HG02973 (cell line): ENCODE measurements at regions not wholly inside any gene's neighbourhood (a gene's known extent, or its start where the extent isn't known, plus 50 kb on each side); places are given as distances from the start of the nearest gene placed in this dataset.
"Not testable (repeated sequence)": the region's sequence is repeated elsewhere in the genome, so short reads cannot be mapped to it uniquely, and the experiment has no call there.

Experiments
- ATAC-seq: cut with Tn5 transposase; IDR thresholded peaks from one replicate; pipeline ENCODE4 v1.9.1; 2021; ENCODE audit warnings: moderate library complexity; ENCODE audit not compliant: unreplicated experiment

DNA sequence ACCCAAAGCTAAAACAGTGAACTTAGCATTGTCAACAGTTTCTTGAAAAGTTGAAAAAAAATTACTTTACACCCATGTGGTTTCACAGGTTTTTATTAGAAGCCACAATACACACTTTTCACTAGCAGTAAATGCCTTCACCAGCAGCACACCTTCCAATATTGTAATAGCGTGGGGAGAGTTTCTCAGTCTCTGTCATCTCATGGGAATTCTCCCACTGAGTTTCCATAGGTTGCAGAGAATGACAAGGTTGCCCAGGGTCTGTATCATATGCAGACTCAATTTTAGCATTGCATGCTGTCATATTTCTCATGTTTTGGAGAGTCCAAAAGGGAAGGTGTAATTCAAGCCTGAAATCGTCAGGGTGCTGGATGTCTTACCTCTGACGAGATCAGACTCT is 486.1 kb upstream of the TENM3 start:
- no peak for ATAC-seq

GRCh38 chr4:181757910-181758660 is 485.1 kb upstream of the TENM3 start:
- ATAC-seq = no peak

DNA sequence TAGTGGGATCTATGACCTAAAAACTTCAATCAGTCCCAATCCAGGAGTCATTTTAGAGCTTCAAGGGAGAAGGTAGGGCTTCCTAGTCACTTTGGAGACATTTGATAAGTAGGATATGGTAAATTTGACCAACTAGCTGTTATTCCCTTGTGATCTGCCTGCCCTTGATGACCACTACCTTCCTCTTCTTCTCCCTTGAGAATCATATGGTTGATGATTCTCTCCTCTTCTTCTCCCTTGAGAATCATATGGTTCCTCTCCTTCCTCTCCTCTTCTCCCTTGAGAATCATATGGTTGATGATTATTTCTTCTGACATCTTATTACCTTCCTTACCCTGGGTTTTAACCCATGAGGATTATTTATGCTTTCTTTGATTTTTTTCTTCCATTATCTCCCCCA is 482.6 kb upstream of the TENM3 start:
- ATAC-seq = no peak

DNA sequence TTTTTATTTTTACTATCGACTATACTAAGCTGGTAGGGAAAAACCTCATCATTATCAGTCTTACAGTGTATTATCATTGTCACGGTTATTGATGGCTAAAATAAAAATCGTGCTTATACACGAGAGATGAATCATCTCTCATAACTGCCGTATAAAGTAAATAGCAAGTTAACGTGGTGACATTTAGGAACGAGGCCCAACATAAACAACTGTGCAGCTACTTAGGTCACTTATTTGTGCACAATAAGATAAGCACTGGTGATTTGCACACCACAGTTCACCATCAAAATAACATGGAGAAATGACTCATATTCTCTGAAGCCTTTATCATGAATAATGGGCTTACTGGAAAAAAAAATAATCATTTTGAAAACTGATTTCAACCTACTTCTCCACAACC is 482.0 kb upstream of the TENM3 start:
- no peak for ATAC-seq

DNA sequence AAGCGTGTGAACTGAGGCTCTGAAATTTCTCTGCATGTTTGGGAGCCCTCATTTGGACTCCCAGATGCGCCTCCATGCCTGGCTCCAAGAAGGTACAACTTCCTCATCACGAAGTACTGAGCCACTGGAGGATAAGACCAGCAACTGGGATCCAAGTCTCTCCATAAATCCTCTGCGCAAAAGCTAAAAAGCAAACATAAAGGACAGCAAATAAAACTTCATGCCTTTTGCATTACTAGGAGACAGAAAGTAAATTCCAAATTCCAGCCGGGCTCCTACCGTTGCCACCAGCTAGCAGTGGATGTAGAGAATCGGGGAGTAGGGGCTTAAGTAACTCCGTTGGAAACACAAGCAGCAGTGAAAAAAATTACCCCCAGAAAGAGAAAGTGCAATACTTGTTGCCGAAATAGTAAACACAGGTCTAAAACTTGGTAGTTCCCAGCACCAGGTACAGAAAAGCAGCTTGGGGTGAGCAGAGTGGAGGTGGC is 477.1 kb upstream of the TENM3 start:
- no peak for ATAC-seq

GRCh38 chr4:181770971-181771370 is 472.2 kb upstream of the TENM3 start:
- no peak for ATAC-seq

- ATAC-seq = no peak
Observed at GRCh38 chr4:181775298-181775697, 467.9 kb upstream of the TENM3 start.

DNA sequence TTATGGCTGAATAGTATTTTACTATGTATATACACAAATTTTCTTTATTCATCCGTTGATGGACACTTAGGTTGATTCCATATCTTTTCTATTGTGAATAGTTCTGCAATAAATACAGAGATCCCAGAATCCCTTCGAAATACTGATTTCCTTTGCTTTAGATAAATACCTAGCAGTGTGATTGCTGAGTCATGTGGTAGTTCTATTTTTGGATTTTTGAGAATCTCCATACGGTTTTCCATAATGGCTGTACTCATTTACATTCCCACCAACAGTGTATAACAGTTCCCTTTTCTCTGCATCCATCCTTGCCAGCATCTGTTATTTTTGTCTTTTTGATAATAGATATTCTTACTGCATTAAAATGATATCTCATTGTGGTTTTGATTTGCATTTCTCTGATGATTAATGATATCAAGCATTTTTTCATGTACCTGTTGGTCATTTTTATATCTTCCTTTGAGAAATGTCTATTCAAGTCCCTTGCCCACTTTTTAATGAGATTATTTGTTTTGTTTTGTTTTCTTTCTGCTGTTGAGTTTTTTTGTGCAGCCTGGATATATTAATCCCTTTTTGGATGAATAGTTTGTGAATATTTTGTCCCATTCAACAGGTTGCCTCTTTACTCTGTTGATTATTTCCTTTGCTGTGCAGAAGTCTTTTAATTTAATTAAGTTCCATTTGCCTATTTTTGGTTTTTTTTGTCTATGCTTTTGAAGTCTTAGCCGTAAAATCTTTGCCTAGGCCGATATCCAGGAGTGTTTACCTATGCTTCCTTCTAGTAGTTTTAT is 466.7 kb upstream of the TENM3 start:
- no peak for ATAC-seq

DNA sequence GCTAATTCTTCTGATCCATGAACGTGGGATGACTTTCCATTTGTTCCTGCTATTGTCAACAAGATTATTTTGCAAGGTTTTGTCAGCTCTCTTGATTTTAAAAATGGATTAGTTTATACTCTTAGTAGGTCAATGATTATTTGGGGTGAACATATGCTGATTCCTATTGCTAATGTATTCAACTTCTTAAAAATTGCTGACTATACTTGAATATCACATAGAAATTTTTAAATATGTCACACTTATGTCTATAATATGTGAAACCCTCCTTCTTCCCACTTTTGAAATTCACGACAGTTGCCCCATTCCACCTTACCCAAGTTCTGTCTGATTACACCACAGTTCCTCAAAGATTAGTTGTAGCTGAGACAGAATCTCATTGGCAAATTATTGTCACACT is 465.7 kb upstream of the TENM3 start:
- no peak for ATAC-seq

- ATAC-seq = no peak
Observed at GRCh38 chr4:181784881-181785280, 458.3 kb upstream of the TENM3 start.

GRCh38 chr4:181792641-181793040 is 450.6 kb upstream of the TENM3 start:
- no peak for ATAC-seq

GRCh38 chr4:181793096-181793495 is 450.1 kb upstream of the TENM3 start:
- ATAC-seq = no peak

DNA sequence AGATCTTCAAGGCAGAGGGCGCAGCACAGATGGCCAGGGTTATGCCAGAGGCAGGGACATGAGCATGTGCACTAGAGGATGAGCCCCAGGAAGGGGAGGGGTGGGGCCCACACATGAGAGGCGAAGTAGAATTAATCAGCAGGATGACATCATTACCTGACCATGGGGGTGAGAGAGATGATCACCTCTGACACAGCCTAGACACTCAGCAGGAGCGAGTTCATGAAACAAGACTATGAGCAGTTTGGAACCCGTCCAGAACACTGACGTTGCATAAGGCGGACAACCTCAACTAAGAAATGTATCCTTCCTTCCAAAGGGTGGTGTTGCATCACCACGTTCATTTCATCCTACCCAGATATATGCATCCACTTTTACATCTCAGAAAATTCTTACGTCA is 446.7 kb upstream of the TENM3 start:
- ATAC-seq = no peak

- ATAC-seq = no peak
Observed at GRCh38 chr4:181798536-181798935, 444.7 kb upstream of the TENM3 start.

- ATAC-seq = no peak
Observed at GRCh38 chr4:181799561-181800069, 443.6 kb upstream of the TENM3 start.

GRCh38 chr4:181802207-181802606 is 441.0 kb upstream of the TENM3 start:
- no peak for ATAC-seq

- ATAC-seq = no peak
Observed at GRCh38 chr4:181807771-181808170, 435.4 kb upstream of the TENM3 start.

- no peak for ATAC-seq
Observed at GRCh38 chr4:181810711-181811110, 432.5 kb upstream of the TENM3 start.

DNA sequence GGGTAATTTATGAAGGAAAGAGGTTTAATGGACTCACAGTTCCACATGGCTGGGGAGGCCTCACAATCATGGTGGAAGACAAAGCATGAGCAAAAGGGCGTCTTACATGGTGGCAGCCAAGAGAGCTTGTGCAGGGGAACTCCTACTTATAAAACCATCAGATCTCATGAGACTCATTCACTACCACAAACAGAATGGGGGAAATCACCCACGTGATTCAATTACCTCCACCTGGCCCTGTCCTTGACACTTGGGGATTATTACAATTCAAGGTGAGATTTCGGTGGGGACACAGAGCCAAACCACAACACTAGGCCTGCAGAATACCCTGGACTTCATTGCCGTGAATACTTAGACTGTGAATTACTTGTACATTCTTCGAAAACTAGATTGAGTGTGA is 431.7 kb upstream of the TENM3 start:
- ATAC-seq = not testable (repeated sequence)

DNA sequence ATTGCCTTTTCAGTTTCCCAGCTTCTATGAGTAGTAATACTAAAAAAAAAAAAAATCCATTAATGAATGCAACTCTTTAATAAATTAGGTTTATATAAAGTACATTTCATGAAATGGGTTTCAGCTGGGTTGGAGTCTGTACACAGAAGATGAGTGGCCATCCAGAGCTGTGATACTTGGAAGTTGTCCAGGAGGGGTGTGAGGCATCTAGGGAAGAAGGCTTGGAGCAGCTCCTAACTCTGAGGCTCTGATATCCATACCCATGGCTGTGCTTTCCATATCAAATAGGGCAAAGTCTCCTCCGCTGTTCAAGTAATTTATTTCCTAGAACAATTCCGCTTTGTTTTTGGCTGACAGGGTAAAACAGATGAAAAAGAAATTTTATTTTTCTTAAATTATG is 423.3 kb upstream of the TENM3 start:
- ATAC-seq = no peak

GRCh38 chr4:181820553-181820952 is 422.6 kb upstream of the TENM3 start:
- no peak for ATAC-seq
